ENCODE measurements at regions not wholly inside any gene's neighbourhood (a gene's known extent, or its start where the extent isn't known, plus 50 kb on each side); places are given as distances from the start of the nearest gene placed in this dataset.

- WGBS, 2 donors, result 84 to 96% methylated on average over 1 of the region's 1 CpG
- no peak for TF ChIP-seq POLR2A (IDR thresholded peaks at IDR 0.05)
- TF ChIP-seq CTCF (IDR thresholded peaks at IDR 0.05), result no peak
- no peak overlapping the region for H3K4me3 ChIP-seq (ENCODE audit: low read depth, poor library complexity, severe bottlenecking)
- intact Hi-C loops (cut with DNase I; ENCODE audit: low total_unique reads), result no loop called here
- no peak for DNase-seq (ENCODE audit: low spot score in 2 of 2)
Measured at GRCh38 chr3:99218468-99218867, 317.0 kb upstream of the DCBLD2 start.

- TF ChIP-seq POLR2A (IDR thresholded peaks at IDR 0.05) (no peak), CTCF (IDR thresholded peaks at IDR 0.05) (no peak)
- no peak for DNase-seq (ENCODE audit: low spot score in 2 of 2)
- 29 to 33% methylated on average over 1 of the region's 1 CpG for WGBS, 2 donors
- intact Hi-C loops (cut with DNase I; ENCODE audit: low total_unique reads), result no loop called here
- H3K4me3 ChIP-seq (ENCODE audit: low read depth, poor library complexity, severe bottlenecking), result no peak overlapping the region
Measured at GRCh38 chr3:99212969-99213368, 311.5 kb upstream of the DCBLD2 start.

- WGBS, 2 donors, result 83 to 90% methylated on average over 2 of the region's 2 CpGs
- DNase-seq (ENCODE audit: low spot score in 2 of 2), result no peak
- intact Hi-C loops (cut with DNase I; ENCODE audit: low total_unique reads), result no loop called here
- no peak for TF ChIP-seq CTCF (IDR thresholded peaks at IDR 0.05)
- TF ChIP-seq POLR2A (IDR thresholded peaks at IDR 0.05), result no peak
- no peak overlapping the region for H3K4me3 ChIP-seq (ENCODE audit: low read depth, poor library complexity, severe bottlenecking)
Measured at GRCh38 chr3:99211309-99211708, 309.8 kb upstream of the DCBLD2 start.

GRCh38 chr3:99199021-99199420, 297.5 kb upstream of the DCBLD2 start:
- DNase-seq (ENCODE audit: low spot score in 2 of 2), result no peak
- H3K4me3 ChIP-seq (ENCODE audit: low read depth, poor library complexity, severe bottlenecking), result no peak overlapping the region
- intact Hi-C loops (cut with DNase I; ENCODE audit: low total_unique reads), result no loop called here
- WGBS, 2 donors, result 75% methylated on average over 3 of the region's 3 CpGs
- no peak for TF ChIP-seq POLR2A (IDR thresholded peaks at IDR 0.05)
- TF ChIP-seq CTCF (IDR thresholded peaks at IDR 0.05), result no peak

- intact Hi-C loops (cut with DNase I; ENCODE audit: low total_unique reads), result no loop called here
- WGBS, 2 donors, result 72 to 85% methylated on average over 3 of the region's 3 CpGs
- H3K4me3 ChIP-seq (ENCODE audit: low read depth, poor library complexity, severe bottlenecking), result no peak overlapping the region
- no peak for DNase-seq (ENCODE audit: low spot score in 2 of 2)
- TF ChIP-seq POLR2A (IDR thresholded peaks at IDR 0.05) (no peak), CTCF (IDR thresholded peaks at IDR 0.05) (no peak)
Measured at GRCh38 chr3:99191186-99191585, 289.7 kb upstream of the DCBLD2 start.

GRCh38 chr3:99188936-99189335, 287.4 kb upstream of the DCBLD2 start:
- DNase-seq (ENCODE audit: low spot score in 2 of 2), result no peak
- TF ChIP-seq POLR2A (IDR thresholded peaks at IDR 0.05) (no peak), CTCF (IDR thresholded peaks at IDR 0.05) (no peak)
- intact Hi-C loops (cut with DNase I; ENCODE audit: low total_unique reads), result no loop called here
- no peak overlapping the region for H3K4me3 ChIP-seq (ENCODE audit: low read depth, poor library complexity, severe bottlenecking)
